ENCODE measurements at regions not wholly inside any gene's neighbourhood (a gene's known extent, or its start where the extent isn't known, plus 50 kb on each side); places are given as distances from the start of the nearest gene placed in this dataset.

GRCh38 chr2:136259551-136259950 is 141.6 kb upstream of the CXCR4 start:
- TF ChIP-seq CTCF (IDR thresholded peaks at IDR 0.05; ENCODE audit: insufficient read depth, low read length) = no peak
- TF ChIP-seq POLR2AphosphoS5 (IDR thresholded peaks at IDR 0.05; ENCODE audit: low read depth) = no peak
- no peak for TF ChIP-seq REST (IDR thresholded peaks at IDR 0.05; ENCODE audit: insufficient replicate concordance, low read depth)
- no peak for TF ChIP-seq GABPA (IDR thresholded peaks at IDR 0.05; ENCODE audit: low read depth)
- no peak for TF ChIP-seq SPI1 (IDR thresholded peaks at IDR 0.05; ENCODE audit: borderline replicate concordance, low read depth)
